Thymus (tissue), 11 donors: ENCODE measurements at regions not wholly inside any gene's neighbourhood (a gene's known extent, or its start where the extent isn't known, plus 50 kb on each side); places are given as distances from the start of the nearest gene placed in this dataset.

Experiments
- DNase-seq, 9 donors: peaks; one replicate each; pipeline ENCODE4 v3.0.0-alpha.2; 2013; ENCODE audit warnings: low spot score in 9 of 9, low read depth in 6 of 9, missing footprints in 1 of 9
- H3K27ac ChIP-seq, 2 donors: one replicate each; pipeline ENCODE4 v1.5.1; 2013; ENCODE audit warnings: control low read depth in 1 of 2, low read depth in 1 of 2, low read length in 1 of 2, mild to moderate bottlenecking in 1 of 2, moderate library complexity in 1 of 2
- H3K27me3 ChIP-seq, 2 donors: one replicate each; pipeline ENCODE4 v1.5.1; 2013; ENCODE audit warnings: low read length in 1 of 2; ENCODE audit not compliant: control insufficient read depth in 2 of 2, insufficient read depth in 1 of 2
- H3K36me3 ChIP-seq, 2 donors: one replicate each; pipeline ENCODE4 v1.5.1; 2013; ENCODE audit warnings: low read length in 1 of 2, mild to moderate bottlenecking in 1 of 2, moderate library complexity in 1 of 2; ENCODE audit not compliant: control insufficient read depth in 2 of 2, insufficient read depth in 2 of 2
- H3K4me1 ChIP-seq, 2 donors: one replicate each; pipeline ENCODE4 v1.5.1; 2013; ENCODE audit warnings: low read length in 2 of 2; ENCODE audit not compliant: control insufficient read depth in 2 of 2, insufficient read depth in 2 of 2
- H3K4me3 ChIP-seq, 2 donors: one replicate each; pipeline ENCODE4 v1.5.1; 2013; ENCODE audit warnings: low read length in 2 of 2, control low read depth in 1 of 2, mild to moderate bottlenecking in 1 of 2
- H3K9me3 ChIP-seq, 2 donors: one replicate each; pipeline ENCODE4 v1.5.1; 2013; ENCODE audit warnings: low read length in 1 of 2, mild to moderate bottlenecking in 1 of 2; ENCODE audit not compliant: control insufficient read depth in 2 of 2, insufficient read depth in 1 of 2
- WGBS: extraction: QIAGEN DNeasy Blood & Tissue Kit; methylation state at CpG from one replicate; pipeline ENCODE4 v1.1.7; 2013; 5-methylcytosine and 5-hydroxymethylcytosine counted together
- donor health status: healthy.

- peaks cover 38 to 46% of the 10 kb centered on the region in 2 donors for H3K4me1 ChIP-seq
- no peak overlapping the region for H3K4me3 ChIP-seq
- H3K9me3 ChIP-seq = peaks cover 3 to 28% of the 10 kb centered on the region in 2 donors
- DNase-seq = no peak
- no peaks in the 10 kb centered on the region for H3K27me3 ChIP-seq
- H3K27ac ChIP-seq = no peak overlapping the region
- H3K36me3 ChIP-seq = no peaks in the 10 kb centered on the region
- 97% methylated on average over 1 of the region's 1 CpG for WGBS
Measured at GRCh38 chr13:50382511-50382910, 367.3 kb downstream of the KCNRG start.

- H3K36me3 ChIP-seq = no peaks in the 10 kb centered on the region
- no peaks in the 10 kb centered on the region for H3K27me3 ChIP-seq
- 87% methylated on average over 4 of the region's 4 CpGs for WGBS
- H3K27ac ChIP-seq = no peak overlapping the region
- H3K9me3 ChIP-seq = peaks cover 3 to 28% of the 10 kb centered on the region in 2 donors
- H3K4me3 ChIP-seq = no peak overlapping the region
- no peak for DNase-seq
- peaks cover 37 to 48% of the 10 kb centered on the region in 2 donors for H3K4me1 ChIP-seq
Measured at GRCh38 chr13:50382951-50383350, 367.7 kb downstream of the KCNRG start.

GRCh38 chr13:50384724-50385123, 369.5 kb downstream of the KCNRG start:
- 96% methylated on average over 1 of the region's 1 CpG for WGBS
- H3K4me3 ChIP-seq = no peak overlapping the region
- H3K36me3 ChIP-seq = no peaks in the 10 kb centered on the region
- H3K27me3 ChIP-seq = no peaks in the 10 kb centered on the region
- H3K9me3 ChIP-seq = peaks cover 3 to 22% of the 10 kb centered on the region in 2 donors
- DNase-seq = peak in 4 of 9 donors; percentile 45 to 80 (median 56)
- peaks cover 29 to 35% of the 10 kb centered on the region in 2 donors for H3K4me1 ChIP-seq
- H3K27ac ChIP-seq = peak overlapping the region in 1 of 2 donors; percentile 3

- no peak for DNase-seq
- no peaks in the 10 kb centered on the region for H3K36me3 ChIP-seq
- 84% methylated on average over 10 of the region's 10 CpGs for WGBS
- peaks cover 29 to 35% of the 10 kb centered on the region in 2 donors for H3K4me1 ChIP-seq
- peaks cover 3 to 8% of the 10 kb centered on the region in 2 donors for H3K9me3 ChIP-seq
- no peaks in the 10 kb centered on the region for H3K27me3 ChIP-seq
- H3K27ac ChIP-seq = peak overlapping the region in 1 of 2 donors; percentile 77
- H3K4me3 ChIP-seq = peak overlapping the region in 1 of 2 donors; percentile 6
Measured at GRCh38 chr13:50386541-50387050, 371.4 kb downstream of the KCNRG start.

- Histone ChIP-seq H3K4me3 (peak overlapping the region in 1 of 2 donors; percentile 6), H3K36me3 (no peaks in the 10 kb centered on the region), H3K27me3 (no peaks in the 10 kb centered on the region), H3K27ac (peak overlapping the region; percentile 21 to 77), H3K4me1 (peaks cover 29 to 35% of the 10 kb centered on the region in 2 donors), H3K9me3 (peaks cover 1 to 7% of the 10 kb centered on the region in 2 donors)
- peak in 3 of 9 donors; percentile 54 to 82 (median 60) for DNase-seq
- 24% methylated on average over 6 of the region's 6 CpGs for WGBS
Measured at GRCh38 chr13:50387051-50387581, 371.9 kb downstream of the KCNRG start.

- no peak for DNase-seq
- Histone ChIP-seq H3K27me3 (no peaks in the 10 kb centered on the region), H3K27ac (no peak overlapping the region), H3K36me3 (no peaks in the 10 kb centered on the region), H3K9me3 (no peaks in the 10 kb centered on the region), H3K4me1 (peaks cover 30 to 40% of the 10 kb centered on the region in 2 donors), H3K4me3 (no peak overlapping the region)
- 44% methylated on average over 3 of the region's 3 CpGs for WGBS
Measured at GRCh38 chr13:50388481-50388880, 373.2 kb downstream of the KCNRG start.

- no peak for DNase-seq
- H3K4me1 ChIP-seq = peaks cover 29 to 39% of the 10 kb centered on the region in 2 donors
- H3K27me3 ChIP-seq = no peaks in the 10 kb centered on the region
- H3K4me3 ChIP-seq = no peak overlapping the region
- no peak overlapping the region for H3K27ac ChIP-seq
- 97% methylated on average over 4 of the region's 4 CpGs for WGBS
- no peaks in the 10 kb centered on the region for H3K9me3 ChIP-seq
- H3K36me3 ChIP-seq = no peaks in the 10 kb centered on the region
Measured at GRCh38 chr13:50389726-50390125, 374.5 kb downstream of the KCNRG start.

- Histone ChIP-seq H3K4me3 (no peak overlapping the region), H3K9me3 (no peaks in the 10 kb centered on the region), H3K27ac (no peak overlapping the region), H3K27me3 (no peaks in the 10 kb centered on the region), H3K4me1 (peaks cover 21 to 32% of the 10 kb centered on the region in 2 donors), H3K36me3 (no peaks in the 10 kb centered on the region)
- 95% methylated on average over 3 of the region's 3 CpGs for WGBS
- DNase-seq = no peak
Measured at GRCh38 chr13:50390503-50391248, 375.4 kb downstream of the KCNRG start.

- no peak overlapping the region for H3K27ac ChIP-seq
Measured at GRCh38 chr13:50392977-50393376, 377.7 kb downstream of the KCNRG start.

More at GRCh38 chr13:50392977-50393376, 377.7 kb downstream of the KCNRG start:
- H3K27me3 ChIP-seq = no peaks in the 10 kb centered on the region
- WGBS = 97% methylated on average over 1 of the region's 1 CpG
- DNase-seq = no peak
- H3K9me3 ChIP-seq = no peaks in the 10 kb centered on the region
- H3K4me3 ChIP-seq = no peak overlapping the region
- H3K36me3 ChIP-seq = no peaks in the 10 kb centered on the region
- peaks cover 4 to 10% of the 10 kb centered on the region in 2 donors for H3K4me1 ChIP-seq
